HUDEP-2 (cell line): ENCODE measurements at regions not wholly inside any gene's neighbourhood (a gene's known extent, or its start where the extent isn't known, plus 50 kb on each side); places are given as distances from the start of the nearest gene placed in this dataset.
"Not testable (repeated sequence)": the region's sequence is repeated elsewhere in the genome, so short reads cannot be mapped to it uniquely, and the experiment has no call there.

ENCODE experiments used
- DNase-seq, 76 experiments: peaks; one replicate each; lab custom pipeline; 2025; ENCODE audit not compliant: unreplicated experiment in 76 of 76; lab: John Stamatoyannopoulos, UW

- DNase-seq: no peak
Measured at GRCh38 chr6:93183531-93183972, 235.8 kb downstream of the EPHA7 start.

GRCh38 chr6:93182938-93183479, 236.3 kb downstream of the EPHA7 start:
- no peak for DNase-seq

GRCh38 chr6:93177918-93178317, 241.4 kb downstream of the EPHA7 start:
- DNase-seq: no peak

GRCh38 chr6:93177438-93177837, 241.9 kb downstream of the EPHA7 start:
- DNase-seq: no peak

DNA sequence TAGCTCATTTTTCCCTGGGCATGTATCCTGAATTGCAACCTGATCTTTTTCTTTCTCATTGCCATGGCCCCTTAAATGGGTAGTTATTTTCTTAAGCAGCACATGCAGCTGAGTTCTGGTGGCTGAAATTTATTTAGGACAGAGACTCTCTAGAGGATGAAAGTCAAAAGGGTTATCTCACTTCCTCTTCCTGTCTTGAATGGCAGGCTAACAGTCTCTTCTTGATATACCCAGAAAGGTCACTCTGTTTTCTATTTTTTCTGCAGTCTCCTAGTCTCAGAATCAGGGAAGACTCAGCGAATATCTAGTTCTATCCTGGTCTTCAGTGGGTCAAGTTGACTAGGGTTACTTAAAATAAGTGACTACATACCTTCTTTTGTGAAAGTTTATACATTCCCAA, 243.3 kb downstream of the EPHA7 start:
- no peak for DNase-seq

- not testable (repeated sequence) for DNase-seq
Measured at GRCh38 chr6:93173573-93173972, 245.8 kb downstream of the EPHA7 start.

GRCh38 chr6:93165850-93166430, 253.4 kb downstream of the EPHA7 start:
- no peak for DNase-seq

DNA sequence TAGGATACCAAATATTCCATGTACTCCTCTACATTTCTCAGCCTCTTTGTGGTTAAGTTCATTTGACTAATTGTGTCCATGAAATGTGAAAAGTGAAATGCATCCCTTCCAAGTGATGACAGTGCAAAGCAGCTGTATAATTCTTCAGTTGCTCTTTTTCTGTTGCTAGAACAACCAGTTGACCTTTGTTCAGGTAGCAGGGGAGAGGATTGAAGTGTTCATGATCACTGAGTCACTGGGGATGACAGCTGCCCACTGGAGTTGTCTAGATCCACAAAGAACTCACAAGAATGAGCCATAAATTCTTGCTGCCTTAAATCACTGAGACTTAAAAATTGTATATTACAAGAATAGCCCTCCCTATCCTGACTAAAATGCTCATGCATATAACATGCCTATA, 254.6 kb downstream of the EPHA7 start:
- no peak for DNase-seq

GRCh38 chr6:93163146-93163545, 256.2 kb downstream of the EPHA7 start:
- no peak for DNase-seq

GRCh38 chr6:93139408-93140081, 279.8 kb downstream of the EPHA7 start:
- DNase-seq: no peak

GRCh38 chr6:93136111-93136510, 283.2 kb downstream of the EPHA7 start:
- no peak for DNase-seq

GRCh38 chr6:93124006-93124632, 295.2 kb downstream of the EPHA7 start:
- DNase-seq: no peak

- DNase-seq: no peak
Measured at GRCh38 chr6:93123585-93123984, 295.8 kb downstream of the EPHA7 start.

GRCh38 chr6:93120154-93120742, 299.1 kb downstream of the EPHA7 start:
- DNase-seq: no peak

DNA sequence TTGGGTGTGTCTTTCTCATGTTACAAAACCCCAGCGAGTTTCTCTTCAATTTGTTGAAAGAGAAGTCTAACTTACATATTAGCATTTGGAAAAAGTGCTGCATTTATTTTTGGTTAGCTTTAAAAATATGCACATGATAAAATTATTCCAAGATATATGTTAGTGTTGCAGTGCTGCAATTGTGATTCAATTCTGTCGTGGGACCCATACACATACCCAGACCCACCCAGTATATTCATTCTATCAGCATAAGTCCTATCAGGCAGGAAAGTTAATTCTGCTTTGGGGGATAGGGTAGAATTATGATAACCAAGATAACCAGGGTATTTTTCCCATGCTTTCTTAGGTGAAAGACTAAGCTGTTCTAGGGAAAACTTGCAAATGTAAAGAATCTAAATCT, 313.5 kb downstream of the EPHA7 start:
- DNase-seq: no peak

GRCh38 chr6:93105017-93105416, 314.3 kb downstream of the EPHA7 start:
- DNase-seq: peak in 20 of 76 experiments; percentile 16 to 71 (median 43)

DNA sequence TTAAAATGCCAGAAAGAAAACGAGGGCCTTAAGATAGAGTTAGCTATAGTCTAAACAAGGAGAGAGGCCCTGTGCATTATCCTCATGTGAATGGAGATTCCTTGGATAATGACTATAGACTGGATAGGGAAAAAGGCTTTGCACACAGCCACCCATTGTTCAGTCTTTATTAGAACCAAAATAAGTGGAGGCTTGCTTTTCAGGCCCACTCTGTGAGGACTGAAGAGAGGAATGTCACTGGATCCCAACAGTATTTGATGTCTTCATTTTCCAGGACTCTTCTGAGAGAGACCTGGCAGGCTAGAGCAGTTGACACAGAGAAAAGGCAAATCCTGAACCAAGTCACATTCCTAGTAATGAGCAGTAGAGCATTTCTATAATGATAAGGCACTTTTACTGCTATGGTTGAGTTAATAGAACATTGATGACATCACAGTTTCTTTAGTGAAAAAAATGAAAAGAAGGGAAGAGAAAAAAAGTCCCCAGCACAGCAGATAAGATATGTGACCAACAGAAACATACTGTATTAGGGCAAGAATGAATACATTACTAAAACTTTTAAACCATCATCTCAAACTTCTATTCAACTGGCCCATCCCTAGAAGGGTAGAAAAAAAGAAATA, 315.1 kb downstream of the EPHA7 start:
- peak in 3 of 76 experiments; percentile 8 to 24 (median 11) for DNase-seq

GRCh38 chr6:93088621-93089501, 330.5 kb downstream of the EPHA7 start:
- DNase-seq: no peak

GRCh38 chr6:93087606-93088005, 331.8 kb downstream of the EPHA7 start:
- DNase-seq: no peak

DNA sequence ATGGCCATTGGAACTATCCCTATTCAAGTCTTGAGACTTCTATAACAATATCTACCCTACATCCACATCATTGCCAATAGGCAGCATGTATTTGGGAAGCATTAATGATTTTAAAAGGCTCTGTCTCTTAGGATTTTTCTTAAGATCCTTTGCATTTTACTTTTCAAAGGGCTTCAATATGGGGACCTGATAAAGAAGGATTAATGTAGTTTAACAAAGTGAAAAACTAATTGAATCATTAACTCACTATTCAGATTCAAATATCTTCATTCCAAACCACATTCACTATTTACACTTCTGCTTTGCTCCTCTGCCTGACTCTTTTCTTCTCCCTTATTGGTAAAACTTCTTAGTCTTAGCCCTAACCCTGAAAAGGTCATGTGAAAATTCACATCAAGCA, 333.0 kb downstream of the EPHA7 start:
- DNase-seq: no peak
